Pulmonary artery endothelial cell (primary cell): ENCODE measurements at regions not wholly inside any gene's neighbourhood (a gene's known extent, or its start where the extent isn't known, plus 50 kb on each side); places are given as distances from the start of the nearest gene placed in this dataset.
"Not testable (repeated sequence)": the region's sequence is repeated elsewhere in the genome, so short reads cannot be mapped to it uniquely, and the experiment has no call there.

Experiments
- DNase-seq: peaks from one replicate; pipeline ENCODE4 v3.0.0-alpha.2; 2011; ENCODE audit warnings: low read depth, low spot score

- DNase-seq, result no peak
Observed at GRCh38 chr17:52930581-52930980, 772.1 kb upstream of the CA10 start.

GRCh38 chr17:52930145-52930544 is 771.6 kb upstream of the CA10 start:
- DNase-seq, result no peak

- DNase-seq, result no peak
Observed at GRCh38 chr17:52923658-52924057, 765.1 kb upstream of the CA10 start.

- DNase-seq, result no peak
Observed at GRCh38 chr17:52899235-52899634, 740.7 kb upstream of the CA10 start.

GRCh38 chr17:52895272-52895671 is 736.8 kb upstream of the CA10 start:
- DNase-seq, result no peak

- DNase-seq, result no peak
Observed at GRCh38 chr17:52892334-52892733, 733.8 kb upstream of the CA10 start.

GRCh38 chr17:52885882-52886281 is 727.4 kb upstream of the CA10 start:
- DNase-seq, result no peak

GRCh38 chr17:52883907-52884491 is 725.5 kb upstream of the CA10 start:
- DNase-seq, result not testable (repeated sequence)

GRCh38 chr17:52846767-52847166 is 688.3 kb upstream of the CA10 start:
- not testable (repeated sequence) for DNase-seq

GRCh38 chr17:52841971-52842370 is 683.5 kb upstream of the CA10 start:
- no peak for DNase-seq

GRCh38 chr17:52837492-52837891 is 679.0 kb upstream of the CA10 start:
- no peak for DNase-seq

- no peak for DNase-seq
Observed at GRCh38 chr17:52831536-52831935, 673.0 kb upstream of the CA10 start.

GRCh38 chr17:52828621-52829020 is 670.1 kb upstream of the CA10 start:
- no peak for DNase-seq

GRCh38 chr17:52827526-52827925 is 669.0 kb upstream of the CA10 start:
- DNase-seq, result no peak

GRCh38 chr17:52824542-52824941 is 666.0 kb upstream of the CA10 start:
- DNase-seq, result no peak

GRCh38 chr17:52823155-52823554 is 664.6 kb upstream of the CA10 start:
- DNase-seq, result no peak

GRCh38 chr17:52790359-52790955 is 631.9 kb upstream of the CA10 start:
- DNase-seq, result no peak

- DNase-seq, result peak; percentile 10
Observed at GRCh38 chr17:52789829-52790228, 631.3 kb upstream of the CA10 start.

GRCh38 chr17:52776234-52776633 is 617.7 kb upstream of the CA10 start:
- no peak for DNase-seq

GRCh38 chr17:52762794-52763167 is 604.3 kb upstream of the CA10 start:
- DNase-seq, result no peak

GRCh38 chr17:52762147-52762793 is 603.8 kb upstream of the CA10 start:
- no peak for DNase-seq

GRCh38 chr17:52759864-52760263 is 601.4 kb upstream of the CA10 start:
- no peak for DNase-seq

GRCh38 chr17:52758481-52758880 is 600.0 kb upstream of the CA10 start:
- DNase-seq, result no peak
